Astrocyte of the cerebellum (primary cell): ENCODE measurements at regions not wholly inside any gene's neighbourhood (a gene's known extent, or its start where the extent isn't known, plus 50 kb on each side); places are given as distances from the start of the nearest gene placed in this dataset.

Source experiments
- DNase-seq: peaks from one replicate; pipeline ENCODE4 v3.0.0-alpha.2; 2011; ENCODE audit warnings: low read depth
- H3K4me3 ChIP-seq: 2 replicates; pipeline ENCODE4 v1.5.1; 2011; ENCODE audit warnings: mild to moderate bottlenecking, low read depth, low read length, moderate library complexity
- CTCF ChIP-seq: IDR thresholded peaks from 2 replicates; pipeline ENCODE4 v1.5.1; 2012; ENCODE audit warnings: low read length, low read depth, moderate library complexity, mild to moderate bottlenecking; ENCODE audit errors: missing control alignments
- in situ Hi-C: cut with HindIII; loops from 2 replicates; pipeline ENCODE4 v1.10.0; 2017; ENCODE audit warnings: low sequenced_read_pairs

GRCh38 chr18:53990485-53990884 lies 234.0 kb downstream of the MBD2 start:
- no peak overlapping the region for H3K4me3 ChIP-seq
- in situ Hi-C loops, result loop anchor here (5.0 kb wide), 1 partner anchor 67 kb away; no protein-coding TSS in a partner anchor
- no peak for DNase-seq
- no peak for TF ChIP-seq CTCF

DNA sequence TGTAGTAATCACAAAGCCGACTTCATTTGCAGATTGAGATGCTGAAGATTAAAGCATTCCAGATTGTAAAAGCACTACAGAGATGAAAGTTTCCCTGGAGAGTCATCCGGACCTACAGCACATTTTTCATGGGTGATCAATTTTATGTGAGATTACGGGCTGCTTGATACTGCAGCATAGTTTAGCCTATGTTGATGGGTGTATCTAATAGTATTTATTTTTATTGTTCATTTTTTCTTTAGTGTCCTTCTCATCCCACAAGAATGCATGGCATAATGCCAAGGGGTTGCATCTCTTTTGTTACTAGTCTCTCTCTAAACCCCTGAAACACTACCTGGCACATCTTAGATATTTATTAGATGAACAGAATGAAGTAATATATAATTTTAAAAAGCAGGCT lies 240.4 kb downstream of the MBD2 start:
- no peak overlapping the region for H3K4me3 ChIP-seq
- DNase-seq, result no peak
- no peak for TF ChIP-seq CTCF
- in situ Hi-C loops, result no loop called here

GRCh38 chr18:53971331-53971730 lies 253.1 kb downstream of the MBD2 start:
- in situ Hi-C loops, result no loop called here
- no peak for DNase-seq
- no peak overlapping the region for H3K4me3 ChIP-seq
- no peak for TF ChIP-seq CTCF

- no peak for TF ChIP-seq CTCF
- no peak overlapping the region for H3K4me3 ChIP-seq
- in situ Hi-C loops, result no loop called here
- no peak for DNase-seq
Measured at GRCh38 chr18:53952700-53953099, 271.8 kb downstream of the MBD2 start.

DNA sequence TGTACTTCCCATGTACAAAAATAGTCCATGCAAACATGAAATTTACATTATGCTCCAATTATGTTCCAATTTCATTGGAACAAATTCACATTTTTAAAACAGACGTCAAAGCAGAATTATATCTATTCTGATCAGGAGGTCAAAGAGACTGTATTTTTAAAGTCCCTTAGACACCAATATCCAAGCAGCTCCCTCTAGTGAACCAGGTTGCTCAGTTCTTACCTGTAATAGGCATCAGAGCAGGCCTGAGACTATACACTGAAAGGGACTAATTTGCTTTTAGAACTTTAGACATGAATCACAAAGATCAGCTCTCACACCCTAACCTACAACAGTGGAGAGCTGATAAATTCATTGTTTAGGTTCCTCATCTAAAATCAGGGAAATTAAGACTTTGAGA lies 273.9 kb downstream of the MBD2 start:
- DNase-seq, result no peak
- no peak overlapping the region for H3K4me3 ChIP-seq
- TF ChIP-seq CTCF, result no peak
- in situ Hi-C loops, result no loop called here

- TF ChIP-seq CTCF, result no peak
Measured at GRCh38 chr18:53948991-53949390, 275.5 kb downstream of the MBD2 start.

More at GRCh38 chr18:53948991-53949390, 275.5 kb downstream of the MBD2 start:
- H3K4me3 ChIP-seq, result no peak overlapping the region
- DNase-seq, result no peak
- in situ Hi-C loops, result no loop called here
